ENCODE measurements at regions not wholly inside any gene's neighbourhood (a gene's known extent, or its start where the extent isn't known, plus 50 kb on each side); places are given as distances from the start of the nearest gene placed in this dataset.

GRCh38 chr10:44675387-44675874 is 235.7 kb upstream of the TMEM72 start:
- WGBS, 2 donors (ENCODE audit: low coverage in 1 of 2) = 63 to 68% methylated on average over 1 to 2 of the region's 2 CpGs
- H3K36me3 ChIP-seq = no peaks in the 10 kb centered on the region
- no peak for TF ChIP-seq CTCF (IDR thresholded peaks at IDR 0.05)
- no peak for TF ChIP-seq POLR2AphosphoS5 (IDR thresholded peaks at IDR 0.05)
- TF ChIP-seq POLR2A (IDR thresholded peaks at IDR 0.05) = no peak
- TF ChIP-seq EP300 (IDR thresholded peaks at IDR 0.05) = no peak

GRCh38 chr10:44680764-44681163 is 230.4 kb upstream of the TMEM72 start:
- H3K9me3 ChIP-seq = no peaks in the 10 kb centered on the region
- H3K27ac ChIP-seq = no peak overlapping the region
- WGBS, 2 donors (ENCODE audit: low coverage in 1 of 2) = 84 to 92% methylated on average over 4 to 6 of the region's 6 CpGs
- no peak overlapping the region for H3K4me3 ChIP-seq
- H3K4me1 ChIP-seq = no peaks in the 10 kb centered on the region
- ATAC-seq = no peak
- TF ChIP-seq EP300 (IDR thresholded peaks at IDR 0.05) (no peak), CTCF (IDR thresholded peaks at IDR 0.05) (no peak), POLR2AphosphoS5 (IDR thresholded peaks at IDR 0.05) (no peak), POLR2A (IDR thresholded peaks at IDR 0.05) (no peak)
- no peaks in the 10 kb centered on the region for H3K36me3 ChIP-seq
- H3K27me3 ChIP-seq = no peaks in the 10 kb centered on the region

More at GRCh38 chr10:44675387-44675874, 235.7 kb upstream of the TMEM72 start:
- H3K27me3 ChIP-seq = no peaks in the 10 kb centered on the region
- no peak overlapping the region for H3K27ac ChIP-seq
- ATAC-seq = no peak
- H3K9me3 ChIP-seq = no peaks in the 10 kb centered on the region
- H3K4me1 ChIP-seq = peaks cover 0 to 12% (median 0%) of the 10 kb centered on the region in 3 donors
- H3K4me3 ChIP-seq = no peak overlapping the region

GRCh38 chr10:44682507-44682906 is 228.6 kb upstream of the TMEM72 start:
- no peak for ATAC-seq
- 50 to 76% methylated on average over 2 to 3 of the region's 7 CpGs for WGBS, 2 donors (ENCODE audit: low coverage in 1 of 2)
- Histone ChIP-seq H3K9me3 (no peaks in the 10 kb centered on the region), H3K27me3 (no peaks in the 10 kb centered on the region), H3K36me3 (no peaks in the 10 kb centered on the region), H3K27ac (no peak overlapping the region), H3K4me1 (no peaks in the 10 kb centered on the region), H3K4me3 (no peak overlapping the region)
- no peak for TF ChIP-seq POLR2AphosphoS5 (IDR thresholded peaks at IDR 0.05)
- TF ChIP-seq CTCF (IDR thresholded peaks at IDR 0.05) = no peak
- no peak for TF ChIP-seq POLR2A (IDR thresholded peaks at IDR 0.05)
- TF ChIP-seq EP300 (IDR thresholded peaks at IDR 0.05) = no peak

- H3K4me3 ChIP-seq = no peak overlapping the region
- no peak for ATAC-seq
- WGBS, 2 donors (ENCODE audit: low coverage in 1 of 2) = 67 to 83% methylated on average over 1 of the region's 2 CpGs
- no peak for TF ChIP-seq EP300 (IDR thresholded peaks at IDR 0.05)
- no peak for TF ChIP-seq CTCF (IDR thresholded peaks at IDR 0.05)
- TF ChIP-seq POLR2A (IDR thresholded peaks at IDR 0.05) = no peak
- TF ChIP-seq POLR2AphosphoS5 (IDR thresholded peaks at IDR 0.05) = no peak
- H3K4me1 ChIP-seq = no peaks in the 10 kb centered on the region
- no peaks in the 10 kb centered on the region for H3K27me3 ChIP-seq
- no peak overlapping the region for H3K27ac ChIP-seq
- H3K9me3 ChIP-seq = no peaks in the 10 kb centered on the region
- H3K36me3 ChIP-seq = no peaks in the 10 kb centered on the region
Measured at GRCh38 chr10:44684661-44685060, 226.5 kb upstream of the TMEM72 start.

GRCh38 chr10:44685220-44685619 is 225.9 kb upstream of the TMEM72 start:
- no peak for TF ChIP-seq POLR2A (IDR thresholded peaks at IDR 0.05)
- no peak for TF ChIP-seq POLR2AphosphoS5 (IDR thresholded peaks at IDR 0.05)
- TF ChIP-seq EP300 (IDR thresholded peaks at IDR 0.05) = no peak
- no peak for TF ChIP-seq CTCF (IDR thresholded peaks at IDR 0.05)
- Histone ChIP-seq H3K9me3 (no peaks in the 10 kb centered on the region), H3K36me3 (no peaks in the 10 kb centered on the region), H3K27ac (no peak overlapping the region), H3K4me3 (no peak overlapping the region), H3K4me1 (no peaks in the 10 kb centered on the region), H3K27me3 (no peaks in the 10 kb centered on the region)
- ATAC-seq = no peak
- WGBS, 2 donors (ENCODE audit: low coverage in 1 of 2) = 54 to 57% methylated on average over 6 of the region's 6 CpGs
